ENCODE measurements at regions not wholly inside any gene's neighbourhood (a gene's known extent, or its start where the extent isn't known, plus 50 kb on each side); places are given as distances from the start of the nearest gene placed in this dataset.

GRCh38 chr20:12399110-12399836 is 481.6 kb downstream of the BTBD3 start:
- DNase-seq (ENCODE audit: low read depth, low spot score) = no peak
- in situ Hi-C loops (cut with HindIII; ENCODE audit: low sequenced_read_pairs) = no loop called here
- TF ChIP-seq CTCF (IDR thresholded peaks at IDR 0.05; ENCODE audit: low read depth, low read length) = no peak
- no peak overlapping the region for H3K4me3 ChIP-seq (ENCODE audit: low read depth, low read length)

GRCh38 chr20:12404941-12405340 is 487.2 kb downstream of the BTBD3 start:
- TF ChIP-seq CTCF (IDR thresholded peaks at IDR 0.05; ENCODE audit: low read depth, low read length) = no peak
- no peak for DNase-seq (ENCODE audit: low read depth, low spot score)
- in situ Hi-C loops (cut with HindIII; ENCODE audit: low sequenced_read_pairs) = no loop called here

GRCh38 chr20:12406978-12407377 is 489.3 kb downstream of the BTBD3 start:
- no peak overlapping the region for H3K4me3 ChIP-seq (ENCODE audit: low read depth, low read length)
- TF ChIP-seq CTCF (IDR thresholded peaks at IDR 0.05; ENCODE audit: low read depth, low read length) = no peak
- no peak for DNase-seq (ENCODE audit: low read depth, low spot score)
- in situ Hi-C loops (cut with HindIII; ENCODE audit: low sequenced_read_pairs) = no loop called here

More at GRCh38 chr20:12404941-12405340, 487.2 kb downstream of the BTBD3 start:
- H3K4me3 ChIP-seq (ENCODE audit: low read depth, low read length) = no peak overlapping the region

GRCh38 chr20:12409501-12409900 is 491.8 kb downstream of the BTBD3 start:
- DNase-seq (ENCODE audit: low read depth, low spot score) = no peak

GRCh38 chr20:12410783-12411182 is 493.1 kb downstream of the BTBD3 start:
- no peak for DNase-seq (ENCODE audit: low read depth, low spot score)
- in situ Hi-C loops (cut with HindIII; ENCODE audit: low sequenced_read_pairs) = no loop called here
- H3K4me3 ChIP-seq (ENCODE audit: low read depth, low read length) = no peak overlapping the region
- TF ChIP-seq CTCF (IDR thresholded peaks at IDR 0.05; ENCODE audit: low read depth, low read length) = no peak

More at GRCh38 chr20:12409501-12409900, 491.8 kb downstream of the BTBD3 start:
- TF ChIP-seq CTCF (IDR thresholded peaks at IDR 0.05; ENCODE audit: low read depth, low read length) = no peak
- in situ Hi-C loops (cut with HindIII; ENCODE audit: low sequenced_read_pairs) = no loop called here
- no peak overlapping the region for H3K4me3 ChIP-seq (ENCODE audit: low read depth, low read length)

- in situ Hi-C loops (cut with HindIII; ENCODE audit: low sequenced_read_pairs) = no loop called here
- no peak overlapping the region for H3K4me3 ChIP-seq (ENCODE audit: low read depth, low read length)
- no peak for DNase-seq (ENCODE audit: low read depth, low spot score)
These were observed 493.7 kb downstream of the BTBD3 start for GRCh38 chr20:12411246-12411940.

More at GRCh38 chr20:12411246-12411940, 493.7 kb downstream of the BTBD3 start:
- TF ChIP-seq CTCF (IDR thresholded peaks at IDR 0.05; ENCODE audit: low read depth, low read length) = no peak
